Body of pancreas (tissue), 4 donors: ENCODE measurements at regions not wholly inside any gene's neighbourhood (a gene's known extent, or its start where the extent isn't known, plus 50 kb on each side); places are given as distances from the start of the nearest gene placed in this dataset.

Experiments used
- ATAC-seq: fragments of 150-250 bp; one replicate; pipeline ENCODE4 v1.9.1; 2016
- DNase-seq, 4 donors: peaks; one replicate each; pipeline ENCODE4 v3.0.0-alpha.2; 2019
- H3K27ac ChIP-seq, 4 donors: fragments of 200-600 bp; sonication (generic); 1 replicate in 3 of 4; 2 replicates in 1 of 4; pipeline versions ENCODE4 v1.5.1 to v1.6.1; 2016 to 2019; ENCODE audit warnings: mild to moderate bottlenecking in 1 of 4, mixed read lengths in 1 of 4, moderate library complexity in 1 of 4
- H3K27me3 ChIP-seq, 2 donors: fragments of 200-600 bp; sonication (generic); one replicate each; pipeline ENCODE4 v1.6.0; 2016; ENCODE audit warnings: mild to moderate bottlenecking in 1 of 2
- H3K36me3 ChIP-seq, 2 donors: fragments of 200-600 bp; sonication (generic); replicated peaks in 1 of 2; 2 replicates each; pipeline ENCODE4 v1.5.1; 2016; ENCODE audit warnings: low read depth in 2 of 2; ENCODE audit not compliant: insufficient read depth in 1 of 2
- H3K4me1 ChIP-seq: fragments of 200-600 bp; sonication (generic); one replicate; pipeline ENCODE4 v1.6.0; 2016
- H3K4me3 ChIP-seq, 2 donors: fragments of 200-600 bp; sonication (generic); 1 replicate in 1 of 2; 2 replicates in 1 of 2; pipeline ENCODE4 v1.5.1; 2016 to 2019
- H3K9me3 ChIP-seq, 3 donors: fragments of 200-600 bp; sonication (generic); 1 replicate in 2 of 3; 2 replicates in 1 of 3; pipeline ENCODE4 v1.5.1; 2016
- CTCF ChIP-seq, 7 experiments: fragments of 450-650 bp in 4 of 7; fragments of 200-600 bp in 3 of 7; sonication (generic) in 3 of 7; IDR thresholded peaks; one replicate each; pipeline ENCODE4 v1.5.1; 2016 to 2019; ENCODE audit warnings: antibody characterized with exemption in 7 of 7
- POLR2A ChIP-seq, 3 donors: fragments of 450-650 bp; IDR thresholded peaks; one replicate each; pipeline ENCODE4 v1.6.1; 2016; ENCODE audit warnings: antibody characterized with exemption in 3 of 3, mild to moderate bottlenecking in 2 of 3
- WGBS, 2 donors: methylation state at CpG; one replicate each; pipeline ENCODE4 v1.1.5; 2017; 5-methylcytosine and 5-hydroxymethylcytosine counted together
- intact Hi-C: fragments of 100-400 bp; cut with DNase I; formaldehyde crosslinking; loops from one replicate; pipeline ENCODE4 v1.15.1; 2023

- no peak overlapping the region for H3K4me3 ChIP-seq
- 60 to 63% methylated on average over 3 of the region's 3 CpGs for WGBS, 2 donors
- intact Hi-C loops: no loop called here
- no peak overlapping the region for H3K27ac ChIP-seq
- no peaks in the 10 kb centered on the region for H3K27me3 ChIP-seq
- H3K9me3 ChIP-seq: no peaks in the 10 kb centered on the region
- no peaks in the 10 kb centered on the region for H3K4me1 ChIP-seq
- TF ChIP-seq POLR2A (IDR thresholded peaks at IDR 0.05) (no peak), CTCF (IDR thresholded peaks at IDR 0.05) (no peak)
- DNase-seq (no peak), ATAC-seq (no peak)
- H3K36me3 ChIP-seq: no peaks in the 10 kb centered on the region
These were observed 790.6 kb upstream of the ADGRL2 start for GRCh38 chr1:81010126-81010525.

- intact Hi-C loops: no loop called here
- Histone ChIP-seq H3K27me3 (no peaks in the 10 kb centered on the region), H3K27ac (no peak overlapping the region), H3K4me3 (no peak overlapping the region), H3K36me3 (no peaks in the 10 kb centered on the region), H3K4me1 (no peaks in the 10 kb centered on the region), H3K9me3 (no peaks in the 10 kb centered on the region)
- WGBS, 2 donors: 24 to 45% methylated on average over 2 of the region's 2 CpGs
- no peak for TF ChIP-seq POLR2A (IDR thresholded peaks at IDR 0.05)
- TF ChIP-seq CTCF (IDR thresholded peaks at IDR 0.05): no peak
- DNase-seq (no peak), ATAC-seq (no peak)
These were observed 792.4 kb upstream of the ADGRL2 start for GRCh38 chr1:81008293-81008692.

GRCh38 chr1:81007024-81007423, 793.7 kb upstream of the ADGRL2 start:
- Histone ChIP-seq H3K27ac (no peak overlapping the region), H3K9me3 (no peaks in the 10 kb centered on the region), H3K27me3 (no peaks in the 10 kb centered on the region), H3K4me3 (no peak overlapping the region), H3K36me3 (no peaks in the 10 kb centered on the region), H3K4me1 (no peaks in the 10 kb centered on the region)
- intact Hi-C loops: no loop called here
- TF ChIP-seq POLR2A (IDR thresholded peaks at IDR 0.05): no peak
- TF ChIP-seq CTCF (IDR thresholded peaks at IDR 0.05): no peak
- no peak for DNase-seq
- WGBS, 2 donors: 73 to 78% methylated on average over 3 of the region's 3 CpGs
- ATAC-seq: no peak

- intact Hi-C loops: no loop called here
- no peak for TF ChIP-seq POLR2A (IDR thresholded peaks at IDR 0.05)
- TF ChIP-seq CTCF (IDR thresholded peaks at IDR 0.05): no peak
- no peak overlapping the region for H3K4me3 ChIP-seq
- H3K36me3 ChIP-seq: no peaks in the 10 kb centered on the region
- no peaks in the 10 kb centered on the region for H3K27me3 ChIP-seq
- no peak for ATAC-seq
- H3K27ac ChIP-seq: no peak overlapping the region
- H3K9me3 ChIP-seq: no peaks in the 10 kb centered on the region
- 67 to 75% methylated on average over 5 of the region's 5 CpGs for WGBS, 2 donors
- no peaks in the 10 kb centered on the region for H3K4me1 ChIP-seq
- no peak for DNase-seq
These were observed 794.2 kb upstream of the ADGRL2 start for GRCh38 chr1:81006502-81006901.

- H3K9me3 ChIP-seq: no peaks in the 10 kb centered on the region
- no peak for DNase-seq
- no peak overlapping the region for H3K27ac ChIP-seq
- no peaks in the 10 kb centered on the region for H3K4me1 ChIP-seq
- WGBS, 2 donors: 39 to 45% methylated on average over 4 of the region's 4 CpGs
- TF ChIP-seq CTCF (IDR thresholded peaks at IDR 0.05) (no peak), POLR2A (IDR thresholded peaks at IDR 0.05) (no peak)
- no peak for ATAC-seq
- H3K27me3 ChIP-seq: no peaks in the 10 kb centered on the region
- no peak overlapping the region for H3K4me3 ChIP-seq
- intact Hi-C loops: no loop called here
- no peaks in the 10 kb centered on the region for H3K36me3 ChIP-seq
These were observed 796.7 kb upstream of the ADGRL2 start for GRCh38 chr1:81004011-81004410.
